Activated naive CD8-positive, alpha-beta T cell treated with anti-CD3 and anti-CD28 coated beads, Interleukin-2, amount 10 ng/mL, durations not matched to agents 7 days and 5 days (primary cell): ENCODE measurements at regions not wholly inside any gene's neighbourhood (a gene's known extent, or its start where the extent isn't known, plus 50 kb on each side); places are given as distances from the start of the nearest gene placed in this dataset.
"Not testable (repeated sequence)": the region's sequence is repeated elsewhere in the genome, so short reads cannot be mapped to it uniquely, and the experiment has no call there.

Experiments used
- ATAC-seq: fragments of 150-1000 bp; cut with Tn5 transposase; one replicate; pipeline ENCODE4 v1.10.0; 2021; ENCODE audit warnings: low read depth, moderate library complexity
- POLR2A ChIA-PET: fragments of 350-600 bp; sonication (Branson Sonifier 250); formaldehyde crosslinking; loops from one replicate; lab custom pipeline; 2021; ENCODE audit warnings: antibody characterized with exemption; lab: Charles Lee
- DNase-seq: peaks from one replicate; pipeline ENCODE4 v3.0.0; 2021
- H3K27ac Mint-ChIP-seq: one replicate; pipeline ENCODE4 v1.8.0; 2022; ENCODE audit warnings: mild to moderate bottlenecking, mixed read lengths
- H3K27me3 Mint-ChIP-seq: one replicate; pipeline ENCODE4 v1.8.0; 2022; ENCODE audit warnings: mild to moderate bottlenecking, moderate library complexity, mixed read lengths
- H3K36me3 Mint-ChIP-seq: one replicate; pipeline ENCODE4 v1.8.0; 2021; ENCODE audit warnings: mild to moderate bottlenecking, mixed read lengths
- H3K4me1 Mint-ChIP-seq: one replicate; pipeline ENCODE4 v1.8.0; 2021; ENCODE audit warnings: mixed read lengths
- H3K4me3 Mint-ChIP-seq: one replicate; pipeline ENCODE4 v1.8.0; 2022; ENCODE audit warnings: mild to moderate bottlenecking, moderate library complexity, mixed read lengths
- H3K9me3 Mint-ChIP-seq: one replicate; pipeline ENCODE4 v1.8.0; 2021; ENCODE audit warnings: mixed read lengths

DNA sequence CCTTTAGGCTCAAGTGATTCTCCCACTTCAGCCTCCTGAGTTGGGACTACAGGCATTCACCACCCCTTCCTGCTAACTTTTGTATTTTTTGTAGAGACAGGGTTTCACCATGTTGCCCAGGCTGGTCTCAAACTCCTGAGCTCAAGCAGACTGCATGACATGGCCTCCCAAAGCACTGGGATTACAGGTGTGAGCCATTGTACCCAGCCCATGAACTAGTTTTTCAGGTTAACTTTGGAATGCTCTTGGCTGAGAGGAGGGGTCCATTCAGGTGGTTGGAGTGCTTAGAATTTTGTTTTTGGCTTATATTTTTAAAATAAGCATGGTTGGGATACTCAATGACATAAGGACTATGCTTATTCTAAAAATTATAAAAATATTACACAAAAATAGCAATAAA, 355.7 kb upstream of the MAGEB16 start:
- Mint-ChIP-seq H3K27ac (no peak overlapping the region), H3K4me3 (no peak overlapping the region), H3K4me1 (no peaks in the 10 kb centered on the region), H3K9me3 (no peaks in the 10 kb centered on the region), H3K27me3 (no peaks in the 10 kb centered on the region), H3K36me3 (no peaks in the 10 kb centered on the region)
- POLR2A ChIA-PET, result no interaction called here
- no peak for DNase-seq
- ATAC-seq, result no peak

DNA sequence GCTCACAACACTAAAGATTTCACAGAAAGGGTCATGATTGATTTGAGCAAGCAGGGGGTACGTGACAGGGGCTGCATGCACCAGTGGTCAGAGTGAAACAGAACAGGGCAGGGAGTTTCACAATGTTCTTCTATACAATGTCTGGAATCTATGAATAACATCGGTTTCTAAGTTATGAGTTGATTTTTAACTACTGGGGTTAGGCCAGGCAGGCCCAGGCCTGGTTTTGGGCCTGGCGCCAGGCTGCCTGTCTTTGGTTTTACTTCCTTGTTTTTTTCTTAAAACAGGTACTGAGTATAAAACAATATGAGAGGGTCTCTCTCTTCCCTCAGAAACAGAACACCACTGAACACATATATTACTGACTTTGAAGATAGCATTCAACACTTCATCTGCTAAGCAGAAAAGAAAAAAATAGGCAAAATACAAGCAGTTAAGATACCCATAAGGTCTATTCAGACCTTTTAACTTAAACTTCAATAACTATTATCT, 355.0 kb upstream of the MAGEB16 start:
- H3K4me3 Mint-ChIP-seq, POLR2A ChIA-PET, H3K4me1 Mint-ChIP-seq, ATAC-seq, H3K27me3 Mint-ChIP-seq, H3K27ac Mint-ChIP-seq, DNase-seq, H3K36me3 Mint-ChIP-seq, H3K9me3 Mint-ChIP-seq: not testable (repeated sequence)

DNA sequence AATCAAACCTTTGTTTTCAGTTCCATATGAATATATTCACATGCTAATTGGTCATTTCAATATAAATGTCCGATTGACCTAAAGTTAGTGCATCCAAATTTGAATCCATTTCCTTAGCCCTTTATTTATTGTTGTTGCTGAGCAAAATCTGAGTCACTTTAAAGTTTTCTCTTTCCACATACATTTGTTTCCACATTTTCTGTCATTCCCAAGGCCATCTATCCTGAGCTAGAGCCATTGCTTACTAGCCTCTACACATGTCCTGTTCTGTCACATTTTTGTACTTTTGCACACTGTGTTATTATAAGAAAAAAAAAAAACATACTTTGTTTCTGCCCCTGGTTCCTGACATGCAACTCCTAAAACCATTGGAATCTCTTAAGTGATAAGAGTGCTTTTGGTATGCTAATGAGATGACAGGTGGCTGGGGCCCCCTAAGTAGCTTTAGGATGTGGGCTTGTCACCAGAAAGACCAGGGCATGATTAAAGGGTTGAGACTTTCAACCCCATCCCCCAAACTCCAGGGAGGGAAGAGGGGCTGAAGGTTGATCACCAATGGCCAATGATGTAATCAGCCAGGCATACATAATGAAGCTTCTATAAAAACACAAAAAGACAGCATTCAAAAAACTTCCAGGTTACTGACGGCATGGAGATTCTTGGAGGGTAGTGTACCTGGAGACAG, 353.3 kb upstream of the MAGEB16 start:
- no peaks in the 10 kb centered on the region for H3K4me1 Mint-ChIP-seq
- POLR2A ChIA-PET, result no interaction called here
- ATAC-seq (no peak), DNase-seq (no peak)
- H3K9me3 Mint-ChIP-seq, result no peaks in the 10 kb centered on the region
- no peaks in the 10 kb centered on the region for H3K36me3 Mint-ChIP-seq
- H3K27me3 Mint-ChIP-seq, result no peaks in the 10 kb centered on the region
- no peak overlapping the region for H3K27ac Mint-ChIP-seq
- no peak overlapping the region for H3K4me3 Mint-ChIP-seq

DNA sequence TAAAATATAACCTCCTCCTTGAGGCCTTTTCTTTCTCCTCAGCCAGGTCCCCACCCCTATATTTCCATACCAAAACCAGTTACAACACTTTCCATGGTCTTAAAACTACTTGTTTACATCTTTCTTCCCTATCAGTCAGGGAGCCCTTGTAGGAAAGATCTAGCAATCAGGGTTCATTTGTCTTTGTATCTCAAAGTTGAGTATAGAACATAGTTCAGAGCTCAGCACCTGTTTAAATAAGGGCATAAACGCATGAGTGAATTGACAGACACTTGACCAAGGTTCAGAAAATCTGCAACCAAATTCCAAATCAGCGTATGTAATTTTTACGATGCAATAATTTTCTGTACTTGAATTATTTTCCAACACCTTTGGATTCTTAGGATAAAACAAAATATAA, 352.2 kb upstream of the MAGEB16 start:
- POLR2A ChIA-PET, result no interaction called here
- Mint-ChIP-seq H3K4me3 (no peak overlapping the region), H3K4me1 (no peaks in the 10 kb centered on the region), H3K36me3 (no peaks in the 10 kb centered on the region), H3K27ac (no peak overlapping the region), H3K9me3 (no peaks in the 10 kb centered on the region), H3K27me3 (no peaks in the 10 kb centered on the region)
- no peak for DNase-seq
- ATAC-seq, result no peak

DNA sequence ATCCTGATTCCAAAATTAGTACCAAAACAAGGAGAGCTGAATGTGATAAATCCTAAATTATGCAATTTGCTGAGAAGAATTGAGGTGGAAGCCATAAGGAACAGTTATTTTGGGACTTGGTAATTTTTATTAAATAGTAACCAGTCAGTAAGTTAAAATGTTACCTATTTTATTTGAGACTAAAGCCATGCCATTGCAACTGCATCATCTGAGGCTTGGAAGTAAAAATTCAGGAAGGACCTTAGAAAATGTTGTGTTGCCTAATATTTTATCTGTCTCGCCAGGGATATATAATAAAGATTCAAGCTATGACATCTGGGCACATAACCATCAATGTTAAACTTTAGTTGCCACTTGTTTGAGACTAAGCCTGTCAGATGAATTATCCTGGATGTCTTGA, 341.3 kb upstream of the MAGEB16 start:
- Mint-ChIP-seq H3K9me3 (no peaks in the 10 kb centered on the region), H3K4me3 (no peak overlapping the region), H3K27ac (no peak overlapping the region), H3K36me3 (no peaks in the 10 kb centered on the region), H3K27me3 (no peaks in the 10 kb centered on the region), H3K4me1 (no peaks in the 10 kb centered on the region)
- DNase-seq (no peak), ATAC-seq (no peak)
- POLR2A ChIA-PET, result no interaction called here

DNA sequence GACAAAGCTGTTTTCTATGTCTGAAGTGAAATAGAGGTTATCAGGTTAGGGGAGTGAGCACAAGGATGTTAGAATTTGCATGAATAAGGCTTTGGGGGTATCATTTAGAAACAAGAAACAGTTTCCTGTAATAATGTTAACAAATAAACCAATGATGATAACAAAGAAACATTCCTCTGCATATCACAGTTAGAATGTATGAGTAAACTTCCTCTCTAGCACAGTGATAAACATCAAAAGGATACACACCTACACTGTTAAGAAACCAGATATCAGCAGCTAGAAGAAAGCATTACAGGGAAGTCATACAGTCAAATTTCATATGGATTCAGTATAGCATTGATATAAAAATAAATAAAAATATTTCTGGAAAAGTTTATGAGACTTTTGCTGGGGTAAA, 340.0 kb upstream of the MAGEB16 start:
- ATAC-seq (no peak), DNase-seq (no peak)
- H3K27me3 Mint-ChIP-seq, result no peaks in the 10 kb centered on the region
- H3K4me1 Mint-ChIP-seq, result no peaks in the 10 kb centered on the region
- POLR2A ChIA-PET, result no interaction called here
- no peak overlapping the region for H3K27ac Mint-ChIP-seq
- no peak overlapping the region for H3K4me3 Mint-ChIP-seq
- no peaks in the 10 kb centered on the region for H3K36me3 Mint-ChIP-seq
- no peaks in the 10 kb centered on the region for H3K9me3 Mint-ChIP-seq

DNA sequence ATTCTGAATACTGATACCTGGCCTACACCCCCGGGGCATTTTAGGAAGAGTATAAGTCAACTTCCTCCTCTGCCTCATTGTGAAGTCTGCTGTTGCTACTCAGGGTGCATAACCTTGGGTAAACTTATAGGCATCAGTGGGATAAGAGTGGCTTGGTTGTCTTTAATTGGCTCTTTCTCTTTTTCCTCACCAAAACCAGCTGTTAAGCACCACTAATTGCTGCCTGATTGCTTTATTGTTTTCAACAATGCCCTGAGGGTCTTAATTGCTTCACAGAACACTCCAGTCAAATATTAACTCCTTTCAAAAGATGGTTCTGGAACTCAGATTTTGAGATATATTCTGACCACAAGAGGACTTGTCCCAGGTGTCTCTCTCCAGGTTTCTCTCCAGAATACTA, 337.0 kb upstream of the MAGEB16 start:
- POLR2A ChIA-PET, result no interaction called here
- H3K27me3 Mint-ChIP-seq, result no peaks in the 10 kb centered on the region

DNA sequence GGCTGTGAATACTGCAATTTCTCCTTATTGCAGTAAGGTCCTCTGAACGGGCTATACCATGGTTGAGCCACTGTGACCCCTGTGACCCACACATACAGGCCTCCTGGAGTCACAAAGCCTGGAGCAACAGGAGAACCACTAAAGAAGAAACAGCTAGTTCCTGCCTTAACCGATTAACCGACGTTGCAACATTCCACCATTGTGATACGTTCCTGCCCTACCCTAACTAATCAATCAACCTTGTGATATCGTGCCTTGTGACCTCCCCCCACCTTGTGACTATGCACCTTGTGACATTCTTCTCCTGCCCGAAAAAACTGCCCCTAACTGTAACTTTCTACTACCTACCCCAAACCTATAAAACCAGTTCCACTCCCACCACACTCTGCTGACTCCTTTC, 301.5 kb upstream of the MAGEB16 start:
- H3K36me3 Mint-ChIP-seq, POLR2A ChIA-PET, H3K9me3 Mint-ChIP-seq: not testable (repeated sequence)

More for the DNA sequence above, 337.0 kb upstream of the MAGEB16 start:
- ATAC-seq, result no peak
- Mint-ChIP-seq H3K4me1 (no peaks in the 10 kb centered on the region), H3K4me3 (no peak overlapping the region), H3K27ac (no peak overlapping the region), H3K9me3 (no peaks in the 10 kb centered on the region), H3K36me3 (no peaks in the 10 kb centered on the region)
- DNase-seq, result no peak

DNA sequence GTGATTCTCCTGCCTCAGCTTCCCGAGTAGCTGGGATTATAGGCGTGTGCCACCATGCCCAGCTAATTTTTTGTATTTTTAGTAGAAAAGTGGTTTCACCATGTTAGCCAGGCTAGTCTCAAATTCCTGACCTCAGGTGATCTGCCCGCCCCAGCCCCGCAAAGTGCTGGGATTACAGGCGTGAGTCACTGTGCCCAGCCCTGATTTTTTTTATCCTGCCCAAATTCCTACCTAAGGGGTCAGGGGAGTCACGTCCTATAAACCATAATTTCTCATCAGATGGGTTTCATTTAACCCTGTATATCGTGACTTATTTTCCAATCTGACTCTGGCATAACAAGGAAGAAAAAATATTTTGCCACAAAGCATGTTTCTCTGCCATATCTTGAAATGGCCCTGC, 300.7 kb upstream of the MAGEB16 start:
- POLR2A ChIA-PET, H3K9me3 Mint-ChIP-seq, H3K27ac Mint-ChIP-seq, H3K36me3 Mint-ChIP-seq, H3K4me1 Mint-ChIP-seq, H3K4me3 Mint-ChIP-seq, ATAC-seq, DNase-seq, H3K27me3 Mint-ChIP-seq: not testable (repeated sequence)

More for the DNA sequence above, 301.5 kb upstream of the MAGEB16 start:
- H3K4me1 Mint-ChIP-seq, ATAC-seq, H3K27ac Mint-ChIP-seq, DNase-seq, H3K4me3 Mint-ChIP-seq, H3K27me3 Mint-ChIP-seq: not testable (repeated sequence)

DNA sequence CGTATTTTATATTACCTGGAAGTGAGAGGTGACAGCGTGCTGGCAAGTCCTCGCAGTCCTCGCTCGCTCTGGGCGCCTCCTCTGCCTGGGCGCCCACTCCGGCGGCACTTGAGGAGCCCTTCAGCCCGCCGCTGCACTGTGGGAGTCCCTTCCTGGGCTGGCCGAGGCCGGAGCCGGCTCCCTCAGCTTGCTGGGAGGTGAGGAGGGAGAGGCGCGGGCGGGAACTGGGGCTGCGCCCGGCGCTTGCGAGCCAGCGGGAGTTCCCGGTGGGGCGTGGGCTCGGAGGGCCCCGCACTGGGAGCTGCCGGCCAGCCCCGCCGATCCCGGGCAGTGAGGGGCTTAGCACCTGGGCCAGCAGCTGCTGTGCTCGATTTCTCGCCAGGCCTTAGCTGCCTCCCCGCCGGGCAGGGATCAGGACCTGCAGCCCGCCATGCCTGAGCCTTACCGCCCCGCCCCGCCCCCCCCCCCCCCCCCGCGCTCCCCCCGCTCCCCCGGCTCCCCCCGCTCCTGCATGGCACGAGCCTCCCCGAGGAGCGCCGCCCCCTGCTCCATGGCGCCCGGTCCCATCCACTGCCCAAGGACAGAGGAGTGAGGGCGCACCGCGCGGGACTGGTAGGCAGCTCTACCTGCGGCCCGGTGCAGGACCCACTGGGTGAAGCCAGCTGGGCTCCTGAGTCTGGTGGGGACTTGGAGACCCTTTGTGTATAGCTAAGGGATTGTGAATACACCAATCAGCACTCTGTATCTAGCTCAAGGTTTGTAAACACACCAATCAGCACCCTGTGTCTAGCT, 298.9 kb upstream of the MAGEB16 start:
- Mint-ChIP-seq H3K36me3 (no peaks in the 10 kb centered on the region), H3K4me3 (no peak overlapping the region), H3K27ac (no peak overlapping the region), H3K9me3 (no peaks in the 10 kb centered on the region), H3K4me1 (no peaks in the 10 kb centered on the region), H3K27me3 (no peaks in the 10 kb centered on the region)
- POLR2A ChIA-PET, result no interaction called here
- ATAC-seq (no peak), DNase-seq (no peak)

DNA sequence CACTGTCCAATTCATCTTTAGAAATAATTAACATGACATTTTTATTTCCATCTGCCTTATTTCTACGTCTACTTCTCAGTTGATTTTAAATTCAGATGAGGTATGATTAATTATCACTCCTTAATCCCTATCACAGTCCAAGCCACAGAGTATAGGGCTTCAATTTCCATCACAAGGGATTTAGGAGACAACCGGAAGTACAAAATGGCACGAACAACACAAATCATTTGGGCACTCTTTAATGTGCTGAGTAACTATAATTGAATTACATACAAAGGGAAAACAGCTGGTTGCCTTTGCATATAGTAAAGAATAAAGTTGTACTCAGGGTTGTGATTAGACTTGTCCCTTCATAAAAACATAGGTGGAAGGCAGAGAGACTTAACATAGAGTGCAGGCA, 290.4 kb upstream of the MAGEB16 start:
- no peaks in the 10 kb centered on the region for H3K9me3 Mint-ChIP-seq
- H3K4me1 Mint-ChIP-seq, result no peaks in the 10 kb centered on the region
- no peak overlapping the region for H3K27ac Mint-ChIP-seq
- ATAC-seq, result no peak
- POLR2A ChIA-PET, result no interaction called here
- H3K27me3 Mint-ChIP-seq, result no peaks in the 10 kb centered on the region
- H3K4me3 Mint-ChIP-seq, result no peak overlapping the region
- H3K36me3 Mint-ChIP-seq, result no peaks in the 10 kb centered on the region
- DNase-seq, result no peak

DNA sequence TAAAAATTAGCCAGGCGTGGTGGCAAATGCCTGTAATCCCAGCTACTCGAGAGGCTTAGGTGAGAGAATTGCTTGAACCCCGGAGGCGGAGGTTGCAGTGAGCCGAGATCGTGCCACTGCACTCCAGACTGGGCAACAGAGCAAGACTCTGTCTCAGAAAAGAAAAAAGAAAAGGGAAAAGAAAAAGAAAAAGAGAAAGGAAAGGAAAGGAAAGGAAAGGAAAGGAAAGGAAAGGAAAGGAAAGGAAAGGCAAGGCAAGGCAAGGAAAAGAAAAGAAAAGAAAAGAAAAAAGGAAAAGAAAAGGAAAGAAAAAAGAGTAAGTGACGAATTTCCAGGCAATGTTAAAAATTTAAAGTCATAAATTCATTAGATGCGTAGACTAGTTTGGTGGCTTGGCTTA, 250.1 kb upstream of the MAGEB16 start:
- H3K4me1 Mint-ChIP-seq, H3K9me3 Mint-ChIP-seq, H3K27ac Mint-ChIP-seq, H3K36me3 Mint-ChIP-seq, H3K27me3 Mint-ChIP-seq, ATAC-seq, POLR2A ChIA-PET, DNase-seq, H3K4me3 Mint-ChIP-seq: not testable (repeated sequence)

DNA sequence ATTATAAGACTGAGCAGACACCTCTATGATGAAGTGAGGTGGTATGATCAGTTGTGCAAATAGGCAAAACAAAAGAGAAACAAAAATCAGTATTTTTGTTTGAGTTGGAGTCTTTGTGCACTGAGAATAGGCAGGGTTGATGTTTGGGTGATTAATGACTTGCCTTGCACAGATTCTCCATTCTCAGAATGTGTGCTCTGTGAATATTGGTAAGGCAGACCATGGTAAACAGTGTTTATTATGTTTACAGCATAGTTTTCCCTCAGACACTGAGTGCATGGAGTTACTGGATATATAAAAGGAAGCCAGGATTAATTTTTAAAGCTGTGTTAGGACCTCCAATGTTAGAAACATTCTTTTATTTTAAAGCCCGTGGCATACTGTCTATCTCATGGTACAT, 240.2 kb upstream of the MAGEB16 start:
- no peak for DNase-seq
- Mint-ChIP-seq H3K36me3 (no peaks in the 10 kb centered on the region), H3K4me1 (no peaks in the 10 kb centered on the region), H3K27me3 (no peaks in the 10 kb centered on the region), H3K9me3 (no peaks in the 10 kb centered on the region), H3K27ac (no peak overlapping the region), H3K4me3 (no peak overlapping the region)
- no peak for ATAC-seq
- POLR2A ChIA-PET, result no interaction called here

DNA sequence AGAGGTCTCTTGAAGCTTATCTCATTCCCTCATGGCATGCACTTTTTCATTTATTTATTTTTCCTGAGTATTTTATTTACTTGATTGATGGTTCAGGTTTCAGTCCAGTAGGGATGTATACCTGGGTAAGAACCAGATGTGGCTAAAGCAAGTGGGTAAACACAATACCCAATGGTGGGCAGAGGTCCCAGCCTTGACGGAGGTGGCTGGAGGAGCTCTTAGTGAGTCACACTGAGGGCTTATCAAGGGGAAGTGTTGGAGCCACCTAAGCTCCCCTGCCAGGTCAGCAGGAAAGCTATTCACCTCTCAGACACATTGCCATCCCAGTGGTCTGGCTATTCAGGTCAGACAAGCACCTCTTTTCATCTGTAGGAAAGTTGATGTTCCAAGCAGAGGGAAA, 236.2 kb upstream of the MAGEB16 start:
- H3K4me1 Mint-ChIP-seq, result no peaks in the 10 kb centered on the region
- H3K27ac Mint-ChIP-seq, result no peak overlapping the region
- H3K36me3 Mint-ChIP-seq, result no peaks in the 10 kb centered on the region
- no peaks in the 10 kb centered on the region for H3K27me3 Mint-ChIP-seq
- POLR2A ChIA-PET, result no interaction called here
- DNase-seq (no peak), ATAC-seq (no peak)
- no peak overlapping the region for H3K4me3 Mint-ChIP-seq
- H3K9me3 Mint-ChIP-seq, result no peaks in the 10 kb centered on the region
